ENCODE measurements at regions not wholly inside any gene's neighbourhood (a gene's known extent, or its start where the extent isn't known, plus 50 kb on each side); places are given as distances from the start of the nearest gene placed in this dataset.

GRCh38 chr4:71133491-71133890 is 140.0 kb downstream of the DCK start:
- no peaks in the 10 kb centered on the region for H3K9me3 ChIP-seq (ENCODE audit: insufficient read depth, low read length)
- no peak for TF ChIP-seq ZNF274 (IDR thresholded peaks at IDR 0.05; ENCODE audit: low read depth, low read length)
- TF ChIP-seq SUZ12 (IDR thresholded peaks at IDR 0.05; ENCODE audit: extremely low read depth, insufficient read depth, insufficient read length): no peak
- no peak for TF ChIP-seq YY1 (IDR thresholded peaks at IDR 0.05; ENCODE audit: insufficient read depth, insufficient read length)
- H3K4me3 ChIP-seq (ENCODE audit: insufficient read length, low read depth): no peak overlapping the region
- no peaks in the 10 kb centered on the region for H3K4me1 ChIP-seq (ENCODE audit: insufficient read depth, insufficient read length)
- DNase-seq (ENCODE audit: low read depth, low spot score): no peak
- H3K9ac ChIP-seq (ENCODE audit: insufficient read length, low read depth): no peak overlapping the region
- no peaks in the 10 kb centered on the region for H3K27me3 ChIP-seq (ENCODE audit: insufficient read depth, insufficient read length)
- no peaks in the 10 kb centered on the region for H3K36me3 ChIP-seq (ENCODE audit: insufficient read depth, insufficient read length, low read length)

GRCh38 chr4:71136071-71136470 is 142.6 kb downstream of the DCK start:
- H3K36me3 ChIP-seq (ENCODE audit: insufficient read depth, insufficient read length, low read length): no peaks in the 10 kb centered on the region
- no peaks in the 10 kb centered on the region for H3K4me1 ChIP-seq (ENCODE audit: insufficient read depth, insufficient read length)
- no peak overlapping the region for H3K9ac ChIP-seq (ENCODE audit: insufficient read length, low read depth)
- no peak for TF ChIP-seq ZNF274 (IDR thresholded peaks at IDR 0.05; ENCODE audit: low read depth, low read length)
- TF ChIP-seq YY1 (IDR thresholded peaks at IDR 0.05; ENCODE audit: insufficient read depth, insufficient read length): no peak
- TF ChIP-seq SUZ12 (IDR thresholded peaks at IDR 0.05; ENCODE audit: extremely low read depth, insufficient read depth, insufficient read length): no peak
- DNase-seq (ENCODE audit: low read depth, low spot score): no peak
- no peaks in the 10 kb centered on the region for H3K9me3 ChIP-seq (ENCODE audit: insufficient read depth, low read length)
- H3K27me3 ChIP-seq (ENCODE audit: insufficient read depth, insufficient read length): no peaks in the 10 kb centered on the region
- no peak overlapping the region for H3K4me3 ChIP-seq (ENCODE audit: insufficient read length, low read depth)

- Histone ChIP-seq H3K9ac (ENCODE audit: insufficient read length, low read depth) (no peak overlapping the region), H3K9me3 (ENCODE audit: insufficient read depth, low read length) (no peaks in the 10 kb centered on the region), H3K36me3 (ENCODE audit: insufficient read depth, insufficient read length, low read length) (no peaks in the 10 kb centered on the region), H3K4me1 (ENCODE audit: insufficient read depth, insufficient read length) (no peaks in the 10 kb centered on the region), H3K4me3 (ENCODE audit: insufficient read length, low read depth) (no peak overlapping the region), H3K27me3 (ENCODE audit: insufficient read depth, insufficient read length) (no peaks in the 10 kb centered on the region)
- no peak for DNase-seq (ENCODE audit: low read depth, low spot score)
- TF ChIP-seq ZNF274 (IDR thresholded peaks at IDR 0.05; ENCODE audit: low read depth, low read length) (no peak), SUZ12 (IDR thresholded peaks at IDR 0.05; ENCODE audit: extremely low read depth, insufficient read depth, insufficient read length) (no peak), YY1 (IDR thresholded peaks at IDR 0.05; ENCODE audit: insufficient read depth, insufficient read length) (no peak)
Observed at GRCh38 chr4:71138007-71138615, 144.7 kb downstream of the DCK start.

- TF ChIP-seq ZNF274 (IDR thresholded peaks at IDR 0.05; ENCODE audit: low read depth, low read length) (no peak), SUZ12 (IDR thresholded peaks at IDR 0.05; ENCODE audit: extremely low read depth, insufficient read depth, insufficient read length) (no peak), YY1 (IDR thresholded peaks at IDR 0.05; ENCODE audit: insufficient read depth, insufficient read length) (no peak)
- Histone ChIP-seq H3K4me3 (ENCODE audit: insufficient read length, low read depth) (no peak overlapping the region), H3K36me3 (ENCODE audit: insufficient read depth, insufficient read length, low read length) (no peaks in the 10 kb centered on the region), H3K4me1 (ENCODE audit: insufficient read depth, insufficient read length) (no peaks in the 10 kb centered on the region), H3K9ac (ENCODE audit: insufficient read length, low read depth) (no peak overlapping the region), H3K9me3 (ENCODE audit: insufficient read depth, low read length) (no peaks in the 10 kb centered on the region), H3K27me3 (ENCODE audit: insufficient read depth, insufficient read length) (no peaks in the 10 kb centered on the region)
- DNase-seq (ENCODE audit: low read depth, low spot score): no peak
Observed at GRCh38 chr4:71140563-71140962, 147.1 kb downstream of the DCK start.

- Histone ChIP-seq H3K9me3 (ENCODE audit: insufficient read depth, low read length) (no peaks in the 10 kb centered on the region), H3K9ac (ENCODE audit: insufficient read length, low read depth) (no peak overlapping the region), H3K4me3 (ENCODE audit: insufficient read length, low read depth) (no peak overlapping the region), H3K36me3 (ENCODE audit: insufficient read depth, insufficient read length, low read length) (no peaks in the 10 kb centered on the region), H3K4me1 (ENCODE audit: insufficient read depth, insufficient read length) (no peaks in the 10 kb centered on the region), H3K27me3 (ENCODE audit: insufficient read depth, insufficient read length) (no peaks in the 10 kb centered on the region)
- TF ChIP-seq YY1 (IDR thresholded peaks at IDR 0.05; ENCODE audit: insufficient read depth, insufficient read length) (no peak), ZNF274 (IDR thresholded peaks at IDR 0.05; ENCODE audit: low read depth, low read length) (no peak), SUZ12 (IDR thresholded peaks at IDR 0.05; ENCODE audit: extremely low read depth, insufficient read depth, insufficient read length) (no peak)
- DNase-seq (ENCODE audit: low read depth, low spot score): no peak
Observed at GRCh38 chr4:71141125-71141524, 147.7 kb downstream of the DCK start.

- Histone ChIP-seq H3K9ac (ENCODE audit: insufficient read length, low read depth) (no peak overlapping the region), H3K36me3 (ENCODE audit: insufficient read depth, insufficient read length, low read length) (no peaks in the 10 kb centered on the region), H3K4me3 (ENCODE audit: insufficient read length, low read depth) (no peak overlapping the region), H3K4me1 (ENCODE audit: insufficient read depth, insufficient read length) (no peaks in the 10 kb centered on the region), H3K27me3 (ENCODE audit: insufficient read depth, insufficient read length) (no peaks in the 10 kb centered on the region), H3K9me3 (ENCODE audit: insufficient read depth, low read length) (no peaks in the 10 kb centered on the region)
- TF ChIP-seq ZNF274 (IDR thresholded peaks at IDR 0.05; ENCODE audit: low read depth, low read length): no peak
- TF ChIP-seq YY1 (IDR thresholded peaks at IDR 0.05; ENCODE audit: insufficient read depth, insufficient read length): no peak
- no peak for TF ChIP-seq SUZ12 (IDR thresholded peaks at IDR 0.05; ENCODE audit: extremely low read depth, insufficient read depth, insufficient read length)
- no peak for DNase-seq (ENCODE audit: low read depth, low spot score)
Observed at GRCh38 chr4:71147261-71147660, 153.8 kb downstream of the DCK start.

- no peak for DNase-seq (ENCODE audit: low read depth, low spot score)
- Histone ChIP-seq H3K27me3 (ENCODE audit: insufficient read depth, insufficient read length) (no peaks in the 10 kb centered on the region), H3K9ac (ENCODE audit: insufficient read length, low read depth) (no peak overlapping the region), H3K9me3 (ENCODE audit: insufficient read depth, low read length) (no peaks in the 10 kb centered on the region), H3K4me1 (ENCODE audit: insufficient read depth, insufficient read length) (no peaks in the 10 kb centered on the region), H3K4me3 (ENCODE audit: insufficient read length, low read depth) (no peak overlapping the region), H3K36me3 (ENCODE audit: insufficient read depth, insufficient read length, low read length) (no peaks in the 10 kb centered on the region)
- TF ChIP-seq YY1 (IDR thresholded peaks at IDR 0.05; ENCODE audit: insufficient read depth, insufficient read length) (no peak), SUZ12 (IDR thresholded peaks at IDR 0.05; ENCODE audit: extremely low read depth, insufficient read depth, insufficient read length) (no peak), ZNF274 (IDR thresholded peaks at IDR 0.05; ENCODE audit: low read depth, low read length) (no peak)
Observed at GRCh38 chr4:71148545-71148944, 155.1 kb downstream of the DCK start.

Data from NT2/D1 (cell line).